Activated CD8-positive, alpha-beta memory T cell treated with anti-CD3 and anti-CD28 coated beads, Interleukin-2, amount 50 U/mL, for 48 hours (primary cell): ENCODE measurements at regions not wholly inside any gene's neighbourhood (a gene's known extent, or its start where the extent isn't known, plus 50 kb on each side); places are given as distances from the start of the nearest gene placed in this dataset.

Source experiments
- DNase-seq: peaks from one replicate; pipeline ENCODE4 v3.0.0-alpha.2; 2020

DNA sequence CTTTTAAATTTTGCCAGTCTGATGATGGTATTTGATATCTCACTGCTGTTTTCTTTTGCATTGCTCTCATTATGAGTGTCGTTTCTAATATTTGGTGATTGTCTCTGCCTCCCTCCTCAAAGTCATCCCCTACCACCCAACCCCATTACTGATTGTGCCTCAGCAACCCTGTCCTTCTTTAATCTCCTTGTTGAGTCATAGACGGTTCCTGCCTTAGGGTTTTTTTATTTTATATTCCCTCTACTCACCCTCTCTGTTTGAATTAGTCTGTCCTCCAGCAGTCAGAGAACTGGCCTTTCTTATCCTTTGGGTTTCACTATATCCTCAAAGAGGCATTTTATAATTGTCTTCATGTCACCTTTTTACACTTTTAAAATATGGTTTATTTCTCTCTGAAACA, 409.3 kb upstream of the CPEB2 start:
- DNase-seq = no peak

DNA sequence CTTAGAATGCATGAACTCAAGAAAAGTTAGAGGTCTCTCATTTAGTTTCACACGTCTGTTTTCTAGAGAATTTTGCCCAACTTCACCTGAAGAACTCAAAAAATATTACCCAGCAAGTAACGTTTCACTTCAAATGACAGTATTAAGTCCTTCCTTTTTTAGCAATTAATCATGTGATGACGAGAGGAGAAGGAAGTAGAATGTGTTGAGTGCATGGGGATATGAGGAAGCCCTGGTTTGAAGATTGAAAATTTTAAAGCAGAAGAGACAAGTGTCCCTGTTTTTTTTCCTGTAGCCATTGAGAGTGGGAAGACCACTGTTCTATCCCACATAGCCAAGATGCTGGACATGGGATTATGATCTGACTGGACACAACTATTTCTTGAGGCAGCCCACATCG, 406.3 kb upstream of the CPEB2 start:
- no peak for DNase-seq

DNA sequence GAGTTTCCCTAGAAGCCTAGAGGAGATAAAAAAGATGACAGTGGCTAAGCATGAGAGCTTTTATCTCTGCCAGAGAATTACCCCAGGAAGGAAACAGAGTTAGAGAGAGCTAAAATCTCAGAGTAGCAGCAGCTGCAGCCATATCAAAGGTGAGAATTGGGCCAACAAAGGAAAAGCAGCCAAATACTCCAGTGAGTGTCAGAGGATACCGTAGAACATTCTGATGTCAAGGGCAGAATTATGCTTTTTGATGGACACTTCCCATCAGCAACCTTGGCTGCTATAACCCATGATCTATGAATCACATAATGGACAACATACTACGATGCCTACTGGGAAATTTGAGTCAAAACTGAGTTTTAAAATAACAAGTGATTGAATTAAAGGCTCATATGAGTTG, 405.8 kb upstream of the CPEB2 start:
- DNase-seq = no peak

DNA sequence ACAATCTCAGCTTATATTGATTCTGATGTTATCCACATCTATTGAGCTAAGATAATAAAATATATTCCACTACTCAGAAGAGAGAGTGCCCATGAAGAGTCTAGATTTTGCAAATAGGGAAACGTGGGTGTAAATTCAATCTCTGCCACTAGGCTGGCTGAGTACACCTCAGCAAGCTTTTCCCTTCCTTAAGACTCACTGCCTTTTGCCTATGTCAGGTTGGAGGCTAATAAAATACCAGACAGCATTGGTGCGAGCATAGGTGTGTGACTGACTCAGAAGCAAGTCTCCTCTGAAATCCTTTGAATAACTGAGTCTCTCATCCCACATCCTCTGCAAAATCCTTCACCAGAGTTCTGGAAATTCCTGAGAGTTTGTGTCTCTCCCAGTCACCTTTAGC, 405.4 kb upstream of the CPEB2 start:
- DNase-seq = no peak

DNA sequence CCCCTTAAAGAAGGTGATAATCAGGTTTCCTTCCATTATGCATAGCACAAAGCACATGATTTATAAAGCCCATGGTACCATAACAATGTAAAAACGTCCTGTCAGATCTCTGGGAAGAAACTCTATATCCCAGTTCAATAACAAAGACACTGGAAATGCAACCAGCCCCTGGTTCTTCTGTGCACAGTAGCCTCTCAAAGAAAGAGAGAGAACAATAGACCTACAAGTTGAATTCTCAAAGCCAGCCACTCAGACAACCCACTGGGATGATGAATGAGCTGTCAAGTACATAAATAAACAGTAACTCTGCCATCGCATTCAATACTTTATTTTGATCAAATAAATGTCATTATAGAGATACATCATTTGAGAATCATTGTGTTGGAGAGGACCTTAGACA, 400.1 kb upstream of the CPEB2 start:
- no peak for DNase-seq

DNA sequence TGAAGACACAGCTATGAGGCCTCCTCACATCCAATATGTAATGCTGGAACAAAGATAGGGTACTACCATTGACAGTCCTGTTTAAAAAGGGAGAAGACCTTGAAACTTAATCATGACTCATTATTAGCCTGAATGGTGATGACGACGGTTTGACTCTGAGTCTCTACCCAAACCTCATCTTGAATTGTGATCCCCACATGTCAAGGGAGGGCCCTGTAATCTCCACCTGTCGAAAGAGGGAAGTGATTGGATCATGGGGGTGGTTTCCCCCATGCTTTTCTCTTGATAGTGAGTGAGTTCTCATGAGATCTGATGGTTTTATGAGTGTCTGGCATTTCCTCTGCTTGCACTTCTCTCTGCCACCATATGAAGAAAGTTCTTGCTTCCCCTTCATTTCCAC, 395.3 kb upstream of the CPEB2 start:
- no peak for DNase-seq

DNA sequence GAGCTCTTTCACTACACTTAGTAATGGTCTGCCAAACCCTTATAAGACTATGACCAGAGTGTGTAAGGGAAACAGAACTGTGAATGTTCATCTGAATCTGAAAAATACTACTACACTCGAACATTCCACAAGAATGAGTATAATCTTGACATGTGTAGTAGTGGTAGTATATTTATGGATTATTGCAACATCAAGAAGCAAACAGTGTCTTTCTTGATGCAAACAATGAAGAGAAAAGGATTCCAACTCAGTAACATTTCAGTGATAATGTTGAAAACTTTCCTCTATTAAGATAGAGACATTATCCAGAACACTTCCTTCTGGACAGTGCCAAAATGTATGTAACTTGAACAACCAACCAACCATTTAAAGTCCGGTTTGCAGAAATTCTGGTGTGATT, 394.7 kb upstream of the CPEB2 start:
- no peak for DNase-seq

DNA sequence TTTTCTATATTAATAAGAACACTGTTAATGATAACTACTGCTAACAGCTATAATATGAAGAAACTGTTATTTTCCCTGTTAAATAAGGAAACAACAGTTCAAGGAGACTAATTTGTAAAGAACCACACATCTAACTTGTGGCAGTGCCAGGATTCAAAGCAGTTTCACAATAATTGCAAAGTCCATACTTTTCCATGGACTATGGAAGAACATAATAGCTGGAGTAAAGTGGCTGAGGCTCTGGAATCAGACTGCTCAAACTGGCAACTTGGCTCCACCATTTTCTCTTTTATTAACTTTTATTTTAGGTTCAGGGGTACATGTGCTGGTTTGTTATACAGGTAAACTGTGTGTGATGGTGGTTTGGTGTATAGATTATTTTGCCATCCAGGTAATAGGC, 393.7 kb upstream of the CPEB2 start:
- no peak for DNase-seq

DNA sequence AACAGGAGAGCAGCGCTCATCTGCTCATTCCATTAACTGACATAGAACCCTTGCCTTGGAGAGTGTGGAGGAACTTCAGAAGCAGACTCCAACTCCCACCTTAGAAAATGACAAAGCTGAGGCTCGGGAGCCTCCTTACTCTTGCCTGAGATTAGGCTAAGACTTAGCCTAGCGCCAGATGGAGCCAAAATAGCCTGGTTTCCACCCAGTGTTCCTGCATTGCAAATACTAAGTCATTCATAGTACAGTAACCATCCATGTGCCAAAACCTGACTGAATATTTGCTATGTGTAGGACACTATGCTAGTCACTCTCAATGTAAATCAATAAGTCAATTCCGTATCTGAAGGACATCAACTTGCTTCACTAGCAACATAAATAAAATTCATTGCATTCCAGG, 387.4 kb upstream of the CPEB2 start:
- no peak for DNase-seq

DNA sequence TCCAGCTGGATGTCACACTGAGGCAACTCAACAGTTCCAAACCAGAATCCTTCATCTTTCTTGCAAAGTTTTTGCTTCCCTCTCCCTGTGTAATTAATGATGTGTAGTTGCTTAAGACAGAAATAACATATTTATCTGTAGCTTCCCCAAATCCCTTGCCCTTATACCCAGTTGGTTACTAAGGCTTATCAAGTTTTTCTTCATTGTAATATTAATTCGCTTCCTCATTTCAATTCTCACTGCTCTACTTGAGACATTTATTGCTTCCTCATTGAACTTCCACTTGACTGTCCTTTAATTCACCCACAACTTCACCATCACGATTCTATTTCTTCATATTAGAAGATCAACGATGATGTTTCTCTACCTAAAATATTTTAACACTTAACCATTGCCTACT, 386.6 kb upstream of the CPEB2 start:
- DNase-seq = no peak

DNA sequence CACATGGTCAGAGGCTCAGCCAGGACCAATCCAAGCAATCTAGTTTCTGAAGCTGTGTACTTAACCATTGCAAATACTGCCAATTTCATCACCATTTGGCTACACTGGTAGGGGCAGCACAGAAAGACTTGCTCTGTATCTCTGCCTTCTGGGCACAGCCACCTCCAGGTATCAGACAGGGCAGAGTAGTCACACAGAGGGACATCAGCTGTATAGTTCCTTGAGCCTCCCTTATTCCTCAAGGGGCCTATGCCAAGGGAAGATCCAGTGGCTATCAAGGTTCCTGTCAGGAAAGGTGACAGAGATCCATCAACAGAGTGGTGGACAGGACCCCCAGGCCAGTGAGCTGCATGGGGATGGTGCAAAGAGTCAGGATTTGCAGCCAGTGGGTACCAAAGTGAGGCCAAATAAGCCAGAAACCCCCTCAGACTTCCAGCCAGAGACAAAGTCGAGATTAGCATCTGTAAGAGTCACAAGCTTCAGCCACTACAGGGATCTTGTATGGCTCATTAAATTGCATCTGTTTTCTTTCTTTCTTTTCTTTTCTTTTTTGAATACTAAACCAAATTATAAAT, 381.6 kb upstream of the CPEB2 start:
- no peak for DNase-seq

DNA sequence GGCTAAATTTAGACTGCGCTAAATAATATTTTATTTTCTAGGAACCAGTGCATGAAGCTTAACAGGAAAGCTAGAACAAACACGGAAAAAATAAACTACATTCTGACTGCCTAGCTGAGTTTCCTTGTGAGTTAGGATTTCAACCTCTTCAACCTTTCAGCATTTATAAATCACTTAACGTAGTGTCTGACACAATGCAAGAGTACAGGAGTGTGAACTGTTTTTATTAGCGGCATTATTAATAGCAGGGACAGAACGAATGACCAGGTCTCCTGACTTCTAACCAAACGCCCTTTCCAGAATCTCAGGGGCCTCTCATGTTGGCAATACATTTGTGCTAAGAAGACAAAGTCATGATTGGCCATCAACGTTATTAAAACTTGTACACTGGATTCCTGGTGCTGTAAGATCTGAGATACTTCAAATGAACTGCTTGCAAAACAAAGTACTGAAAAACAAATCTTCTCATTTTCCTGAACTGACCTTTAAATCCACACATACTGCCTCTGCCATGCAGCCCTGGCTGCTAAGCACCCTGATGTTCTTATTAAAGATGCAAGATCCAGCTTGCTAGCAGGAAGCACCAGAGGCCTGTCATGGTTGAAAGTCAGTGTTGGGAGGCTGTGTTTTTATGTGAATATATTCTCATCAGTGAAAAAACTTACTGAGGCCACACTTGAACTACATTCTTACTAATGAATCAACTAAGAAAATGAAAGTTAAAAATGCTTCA, 380.4 kb upstream of the CPEB2 start:
- no peak for DNase-seq

DNA sequence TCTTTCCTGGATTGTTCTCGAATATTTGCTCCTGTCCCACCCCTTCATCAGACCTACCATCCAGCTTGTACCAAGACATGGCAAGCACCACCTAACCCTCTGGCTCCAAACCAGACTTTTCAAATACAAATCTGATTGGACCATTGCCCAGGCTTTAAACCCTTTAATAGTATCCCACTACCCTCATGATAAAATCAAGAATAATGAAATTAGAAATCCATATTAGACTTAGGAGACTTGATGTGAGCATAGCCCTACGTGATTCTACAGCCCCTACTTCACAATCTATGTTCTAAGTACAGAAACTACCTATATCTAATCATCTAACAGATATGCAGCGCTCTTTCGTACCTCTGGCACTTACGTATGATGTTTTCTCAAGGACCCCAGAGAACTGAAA, 375.2 kb upstream of the CPEB2 start:
- DNase-seq = no peak

DNA sequence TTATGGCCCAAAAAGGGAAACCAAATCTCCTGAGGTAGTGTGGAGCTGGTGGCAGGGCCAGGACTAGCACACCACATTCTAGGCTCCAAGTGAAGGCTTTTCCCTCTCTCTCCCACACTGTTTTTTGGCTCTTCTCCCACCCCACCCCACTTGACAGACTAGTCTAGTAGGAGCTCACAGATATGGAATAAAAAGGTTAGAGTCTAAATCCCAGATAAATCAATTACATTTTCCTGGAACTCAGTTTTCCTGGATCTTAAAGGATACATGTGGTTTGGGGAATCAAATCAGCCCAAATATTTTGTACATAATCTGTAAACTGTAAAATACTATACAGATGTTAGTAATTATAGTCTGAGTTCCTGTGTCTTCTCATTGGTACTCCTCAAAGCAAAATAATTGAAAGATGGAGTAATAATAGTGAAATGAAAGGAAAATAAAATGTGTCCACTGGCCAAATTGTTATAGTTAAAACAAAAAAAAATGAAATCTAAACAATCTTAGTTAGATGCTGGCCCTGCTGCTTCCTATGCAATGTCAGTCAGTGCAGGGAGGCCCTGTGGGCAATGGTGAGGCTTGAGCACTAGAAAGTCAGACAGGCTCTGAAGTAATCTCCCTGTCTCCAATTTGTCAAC, 370.4 kb upstream of the CPEB2 start:
- DNase-seq = no peak

DNA sequence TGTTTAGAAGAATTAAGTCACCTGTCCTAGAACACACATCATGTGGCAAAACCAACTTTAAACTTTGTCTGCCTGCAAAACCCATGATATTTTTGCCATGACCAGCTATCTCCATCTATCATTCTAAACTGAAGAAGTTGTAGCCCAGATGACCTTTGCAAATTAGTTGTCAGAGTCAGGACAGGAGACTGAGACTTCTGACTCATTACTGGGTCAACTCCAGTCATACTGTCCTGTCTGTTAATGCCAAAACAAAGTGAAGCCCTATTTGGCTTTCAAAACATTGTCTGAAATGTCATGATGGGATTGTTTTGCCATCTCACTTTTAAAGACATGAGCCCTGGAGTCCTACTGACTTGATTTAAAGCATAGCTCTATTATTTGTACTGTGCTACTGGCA, 365.7 kb upstream of the CPEB2 start:
- DNase-seq = no peak

DNA sequence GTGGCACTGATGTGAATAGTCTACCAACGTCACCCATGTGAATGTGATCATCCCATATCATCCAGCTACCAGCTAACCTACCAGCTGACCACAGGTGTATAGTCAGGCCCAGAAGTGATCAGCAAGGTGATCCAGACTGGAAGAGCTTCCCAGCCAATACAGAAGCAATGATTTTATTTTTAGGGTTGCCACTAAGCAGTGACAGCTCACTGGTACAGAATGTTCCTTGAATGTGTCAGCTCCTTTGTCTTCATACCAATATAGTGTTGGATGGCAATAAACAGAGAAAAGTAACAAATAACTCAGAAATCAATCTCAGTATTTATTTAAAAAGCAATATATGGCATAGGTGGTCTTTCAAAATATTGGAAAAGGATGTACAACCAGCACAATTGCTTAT, 361.8 kb upstream of the CPEB2 start:
- DNase-seq = no peak

DNA sequence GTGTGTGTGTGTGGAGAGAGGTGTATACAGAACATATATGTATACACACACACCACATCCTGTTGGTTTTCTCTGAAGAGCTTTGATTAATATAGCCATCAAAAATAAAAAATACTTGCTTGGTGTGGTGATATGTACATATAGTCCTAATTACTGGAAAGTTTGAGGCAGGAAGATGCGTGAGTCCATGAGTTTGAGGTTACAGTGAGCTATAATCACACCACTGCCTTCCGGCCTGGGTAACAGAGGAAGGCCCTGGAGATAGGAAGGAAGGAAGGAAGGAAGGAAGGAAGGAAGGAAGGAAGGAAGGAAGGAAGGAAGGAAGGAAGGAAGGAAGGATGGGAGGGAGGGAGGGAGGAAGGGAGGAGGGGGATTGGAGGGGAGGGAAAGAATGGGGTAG, 360.4 kb upstream of the CPEB2 start:
- no peak for DNase-seq

DNA sequence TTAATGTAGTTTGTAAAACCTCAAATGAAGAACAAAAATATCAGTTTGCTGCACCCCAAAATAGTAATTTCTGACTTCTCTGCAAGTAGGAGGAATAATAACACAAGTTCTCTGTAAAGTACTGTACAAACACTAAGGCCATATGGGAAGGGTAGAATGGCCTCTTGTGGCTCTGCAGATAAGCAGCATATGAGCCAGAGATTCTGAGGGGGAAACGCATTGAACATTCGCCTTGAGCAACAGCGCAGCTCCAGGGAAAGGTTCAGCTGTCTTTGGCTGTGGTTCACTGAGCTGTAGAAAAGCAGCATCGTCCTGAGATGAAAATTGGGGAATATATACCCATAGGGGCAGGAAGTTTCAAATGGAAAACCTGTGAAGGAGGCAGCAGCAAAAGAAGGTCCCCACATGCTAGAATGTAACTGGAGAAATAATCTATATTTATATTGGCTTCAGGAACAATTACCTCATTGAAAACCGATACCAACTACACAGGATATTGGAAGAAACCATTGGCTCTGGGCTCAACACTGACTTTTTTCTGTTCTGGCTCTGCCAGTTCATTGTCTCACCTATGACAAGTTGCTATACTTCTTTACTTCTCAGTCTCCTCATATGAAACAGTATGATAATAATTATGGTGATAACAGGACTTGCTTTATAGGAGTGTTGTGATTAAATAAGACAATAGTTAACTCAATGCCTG, 357.6 kb upstream of the CPEB2 start:
- no peak for DNase-seq

DNA sequence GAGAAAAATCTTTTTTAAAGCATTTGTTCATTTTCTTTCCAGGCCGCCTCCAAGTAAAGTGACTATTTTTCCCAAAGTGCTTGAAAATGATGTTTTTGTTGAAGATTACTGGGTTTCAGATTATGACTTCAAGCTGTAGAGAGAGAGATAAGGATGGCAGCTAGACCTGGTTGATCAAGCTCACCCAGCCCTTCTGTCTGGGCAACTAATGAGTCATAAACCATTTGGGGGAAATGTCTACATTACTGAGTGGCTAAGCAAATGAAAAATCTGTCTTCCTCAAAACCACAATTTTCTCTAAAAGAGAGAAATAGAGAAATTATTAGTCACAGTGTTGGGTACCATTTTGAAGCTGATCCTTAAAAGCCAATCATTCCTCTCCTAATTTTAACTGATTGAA, 355.4 kb upstream of the CPEB2 start:
- no peak for DNase-seq

DNA sequence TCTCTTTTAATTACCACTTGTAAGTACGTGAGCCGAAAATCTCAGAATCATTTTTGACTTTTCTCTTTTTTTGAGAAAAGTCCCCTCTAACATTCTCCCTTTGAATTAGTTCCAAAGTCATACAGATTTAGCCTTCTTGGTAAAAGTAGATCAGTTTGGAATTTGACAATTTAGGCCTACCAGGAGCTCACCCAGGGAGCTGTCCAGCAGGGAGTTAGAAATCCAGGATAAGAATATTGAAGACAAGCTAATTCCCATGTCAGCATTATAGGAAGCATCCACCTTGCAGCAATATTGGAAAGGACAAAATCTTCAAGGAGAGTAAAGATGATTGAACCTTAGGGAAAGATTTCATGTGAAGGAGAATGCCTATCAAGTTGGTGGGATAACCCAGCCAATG, 352.2 kb upstream of the CPEB2 start:
- no peak for DNase-seq

DNA sequence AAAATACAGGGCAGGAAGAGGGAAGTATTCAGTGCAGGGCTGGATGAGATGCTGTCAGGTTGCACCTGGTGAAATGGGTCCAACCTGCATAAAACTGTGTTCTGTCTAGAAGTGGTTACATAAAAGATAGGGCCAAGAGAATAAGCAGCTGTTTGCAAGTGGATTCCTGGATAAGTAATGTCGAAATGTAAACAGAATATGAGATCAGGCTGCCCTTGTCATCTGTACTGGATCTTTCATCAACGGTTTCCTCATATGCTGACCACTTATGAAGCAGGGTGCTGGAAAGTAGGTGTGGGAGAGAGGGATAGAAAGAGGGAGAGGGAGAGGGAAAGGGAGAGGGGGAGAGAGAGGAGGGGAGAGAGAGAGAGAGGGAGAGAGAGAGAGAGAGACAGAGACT, 349.8 kb upstream of the CPEB2 start:
- DNase-seq = no peak

DNA sequence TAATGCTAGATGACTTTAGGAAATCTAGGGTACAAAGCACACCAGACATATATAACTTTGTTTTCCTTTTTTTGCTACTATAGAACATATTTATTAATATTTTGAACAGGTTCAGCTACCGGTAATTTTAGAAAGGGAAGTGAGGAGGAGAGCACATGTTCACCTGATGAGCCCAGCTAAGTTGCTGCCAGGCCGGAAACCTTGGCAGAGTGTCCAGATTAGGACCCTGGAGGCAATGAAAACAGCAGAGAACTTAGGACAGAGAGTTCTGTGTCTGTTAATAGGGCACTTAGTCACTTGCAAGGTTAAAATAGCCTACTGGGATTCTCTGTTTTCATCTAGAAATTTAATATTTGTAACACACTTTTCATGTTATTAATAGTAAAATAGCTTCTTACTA, 348.9 kb upstream of the CPEB2 start:
- DNase-seq = no peak

DNA sequence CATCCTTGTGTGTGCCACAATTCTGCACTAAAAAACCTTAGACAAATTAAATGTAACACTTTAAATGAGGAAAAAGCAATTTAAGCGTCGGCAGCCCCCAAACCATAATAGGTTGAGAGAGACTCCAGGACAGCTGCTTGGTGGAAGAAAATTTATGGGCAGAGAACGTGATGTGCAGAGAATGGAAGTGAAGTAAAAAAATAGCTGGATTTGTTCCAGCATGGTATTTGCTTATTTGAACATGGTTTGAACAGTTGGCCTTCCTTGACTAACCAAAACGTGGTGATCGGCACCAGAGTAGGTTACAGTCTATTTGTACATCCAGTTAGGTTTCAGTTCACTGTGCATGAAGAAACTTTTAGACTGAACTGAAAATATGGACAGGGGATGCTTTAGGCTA, 343.0 kb upstream of the CPEB2 start:
- no peak for DNase-seq

DNA sequence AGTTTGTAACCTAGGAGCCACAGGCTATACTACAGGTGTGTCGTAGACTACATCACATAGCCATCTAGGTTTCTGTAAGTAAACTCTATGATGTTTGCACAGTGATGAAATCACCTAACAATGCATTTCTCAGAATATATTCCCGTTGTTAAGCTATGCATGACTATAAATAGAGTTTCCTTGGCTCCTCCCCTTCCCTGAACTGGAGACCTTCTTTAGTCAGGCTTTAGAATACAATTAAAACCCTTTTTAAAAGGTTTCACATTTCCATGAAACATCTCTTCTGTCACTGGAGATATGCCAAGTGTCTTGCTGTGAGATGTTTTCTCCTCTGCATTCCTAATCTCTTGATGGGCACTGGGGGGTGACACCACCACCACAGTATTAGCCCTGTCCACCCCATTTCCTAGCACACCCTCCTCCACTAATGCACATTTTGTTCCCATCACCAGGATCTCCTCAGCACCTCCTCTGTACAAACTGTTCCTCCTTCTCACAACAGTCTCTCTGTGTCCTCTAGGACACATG, 334.6 kb upstream of the CPEB2 start:
- DNase-seq = no peak
